Naive thymus-derived CD4-positive, alpha-beta T cell (primary cell): ENCODE measurements at regions not wholly inside any gene's neighbourhood (a gene's known extent, or its start where the extent isn't known, plus 50 kb on each side); places are given as distances from the start of the nearest gene placed in this dataset.

Experiments
- ATAC-seq: fragments of 150-1000 bp; cut with Tn5 transposase; 2 replicates; pipeline ENCODE4 v1.10.0; 2021; ENCODE audit warnings: mild to moderate bottlenecking, moderate library complexity
- CTCF ChIA-PET: fragments of 350-600 bp; sonication (Branson Sonifier 250); formaldehyde crosslinking; loops from one replicate; lab custom pipeline; 2021; ENCODE audit warnings: antibody characterized with exemption; lab: Charles Lee
- POLR2A ChIA-PET: fragments of 350-600 bp; sonication (Branson Sonifier 250); formaldehyde crosslinking; loops from one replicate; lab custom pipeline; 2021; ENCODE audit warnings: antibody characterized with exemption, inconsistent platforms; lab: Charles Lee
- DNase-seq, 9 donors: peaks; one replicate each; pipeline versions ENCODE4 v3.0.0 to v3.0.0-alpha.2; 2020 to 2022; ENCODE audit warnings: mixed read lengths in 1 of 9
- H3K27ac ChIP-seq: one replicate; pipeline ENCODE4 v1.7.0; 2013; ENCODE audit warnings: mild to moderate bottlenecking, low read depth, low read length, moderate library complexity
- H3K27me3 ChIP-seq, 2 donors: one replicate each; pipeline ENCODE4 v1.7.0; 2013; ENCODE audit warnings: low read length in 2 of 2, mild to moderate bottlenecking in 2 of 2, moderate library complexity in 2 of 2; ENCODE audit not compliant: control insufficient read depth in 2 of 2, insufficient read depth in 2 of 2
- H3K36me3 ChIP-seq, 3 experiments: 1 replicate in 2 of 3; 2 replicates in 1 of 3; pipeline ENCODE4 v1.7.0; 2013; ENCODE audit warnings: low read length in 3 of 3, mild to moderate bottlenecking in 3 of 3, moderate library complexity in 1 of 3; ENCODE audit not compliant: insufficient read depth in 3 of 3, control insufficient read depth in 2 of 3
- H3K4me1 ChIP-seq, 2 donors: one replicate each; pipeline ENCODE4 v1.7.0; 2013; ENCODE audit warnings: low read length in 2 of 2, mild to moderate bottlenecking in 2 of 2, moderate library complexity in 1 of 2; ENCODE audit not compliant: control insufficient read depth in 2 of 2, insufficient read depth in 2 of 2
- H3K4me3 ChIP-seq: 2 replicates; pipeline ENCODE4 v1.7.0; 2013; ENCODE audit warnings: mild to moderate bottlenecking, low read length
- H3K9me3 ChIP-seq, 3 experiments: 1 replicate in 2 of 3; 2 replicates in 1 of 3; pipeline ENCODE4 v1.7.0; 2013; ENCODE audit warnings: low read length in 3 of 3; ENCODE audit not compliant: control insufficient read depth in 2 of 3
- H3K27ac Mint-ChIP-seq, 9 donors: one replicate each; pipeline ENCODE4 v1.8.0; 2020 to 2022; ENCODE audit warnings: mixed read lengths in 9 of 9, mild to moderate bottlenecking in 8 of 9, moderate library complexity in 5 of 9, inconsistent platforms in 2 of 9
- H3K27me3 Mint-ChIP-seq, 5 donors: one replicate each; pipeline ENCODE4 v1.8.0; 2021 to 2022; ENCODE audit warnings: mixed read lengths in 5 of 5, mild to moderate bottlenecking in 1 of 5
- H3K36me3 Mint-ChIP-seq, 5 donors: one replicate each; pipeline ENCODE4 v1.8.0; 2020 to 2022; ENCODE audit warnings: mixed read lengths in 5 of 5, mild to moderate bottlenecking in 3 of 5, inconsistent platforms in 1 of 5
- H3K4me1 Mint-ChIP-seq, 7 donors: one replicate each; pipeline ENCODE4 v1.8.0; 2020 to 2022; ENCODE audit warnings: mixed read lengths in 7 of 7, mild to moderate bottlenecking in 3 of 7, inconsistent platforms in 1 of 7
- H3K4me3 Mint-ChIP-seq, 10 donors: one replicate each; pipeline ENCODE4 v1.8.0; 2020 to 2022; ENCODE audit warnings: mild to moderate bottlenecking in 10 of 10, mixed read lengths in 10 of 10, moderate library complexity in 6 of 10, inconsistent platforms in 2 of 10
- H3K9me3 Mint-ChIP-seq, 11 donors: one replicate each; pipeline ENCODE4 v1.8.0; 2020 to 2022; ENCODE audit warnings: mixed read lengths in 11 of 11, mild to moderate bottlenecking in 4 of 11, inconsistent platforms in 1 of 11, moderate library complexity in 1 of 11
- intact Hi-C, 2 donors: fragments of 100-400 bp; cut with micrococcal nuclease; formaldehyde crosslinking; loops; one replicate each; pipeline ENCODE4 v1.15.1; 2023

DNA sequence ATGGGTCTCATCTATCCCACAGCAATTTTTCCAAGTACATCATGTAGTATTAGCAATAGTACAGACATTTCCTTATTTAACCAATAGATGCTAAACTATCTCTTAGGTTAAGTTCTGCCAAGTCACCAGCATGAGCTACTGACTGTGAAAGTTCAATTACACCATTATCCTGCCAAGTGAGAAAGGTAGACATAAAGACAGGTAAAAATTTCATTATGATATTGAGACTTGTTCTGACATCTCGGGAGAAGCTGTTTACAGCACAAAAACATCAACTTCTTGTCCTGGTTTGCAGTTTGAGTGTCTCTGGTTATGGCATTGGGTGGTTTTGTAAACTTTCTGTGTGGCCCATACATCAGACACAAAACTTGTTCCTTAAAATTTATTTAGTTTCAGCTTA is 622.4 kb upstream of the PCDH10 start:
- Histone ChIP-seq H3K4me1 (no peaks in the 10 kb centered on the region), H3K4me3 (no peak overlapping the region), H3K27me3 (no peaks in the 10 kb centered on the region), H3K27ac (no peak overlapping the region), H3K9me3 (no peaks in the 10 kb centered on the region), H3K36me3 (no peaks in the 10 kb centered on the region)
- POLR2A ChIA-PET: no interaction called here
- intact Hi-C loops: no loop called here
- Mint-ChIP-seq H3K27me3 (no peaks in the 10 kb centered on the region), H3K27ac (no peak overlapping the region), H3K36me3 (no peaks in the 10 kb centered on the region), H3K4me1 (no peaks in the 10 kb centered on the region), H3K9me3 (peaks cover 0 to 3% (median 0%) of the 10 kb centered on the region in 11 donors), H3K4me3 (no peak overlapping the region)
- no peak for ATAC-seq
- DNase-seq: no peak
- CTCF ChIA-PET: no interaction called here

GRCh38 chr4:132527817-132528216 is 621.3 kb upstream of the PCDH10 start:
- no peaks in the 10 kb centered on the region for H3K36me3 Mint-ChIP-seq
- intact Hi-C loops: no loop called here
- Histone ChIP-seq H3K4me1 (no peaks in the 10 kb centered on the region), H3K4me3 (no peak overlapping the region), H3K9me3 (no peaks in the 10 kb centered on the region), H3K27me3 (no peaks in the 10 kb centered on the region), H3K27ac (no peak overlapping the region), H3K36me3 (no peaks in the 10 kb centered on the region)
- H3K27ac Mint-ChIP-seq: no peak overlapping the region
- DNase-seq: no peak
- H3K27me3 Mint-ChIP-seq: no peaks in the 10 kb centered on the region
- CTCF ChIA-PET: no interaction called here
- peaks cover 0 to 3% (median 0%) of the 10 kb centered on the region in 11 donors for H3K9me3 Mint-ChIP-seq
- H3K4me1 Mint-ChIP-seq: no peaks in the 10 kb centered on the region
- no peak for ATAC-seq
- H3K4me3 Mint-ChIP-seq: no peak overlapping the region
- POLR2A ChIA-PET: no interaction called here

DNA sequence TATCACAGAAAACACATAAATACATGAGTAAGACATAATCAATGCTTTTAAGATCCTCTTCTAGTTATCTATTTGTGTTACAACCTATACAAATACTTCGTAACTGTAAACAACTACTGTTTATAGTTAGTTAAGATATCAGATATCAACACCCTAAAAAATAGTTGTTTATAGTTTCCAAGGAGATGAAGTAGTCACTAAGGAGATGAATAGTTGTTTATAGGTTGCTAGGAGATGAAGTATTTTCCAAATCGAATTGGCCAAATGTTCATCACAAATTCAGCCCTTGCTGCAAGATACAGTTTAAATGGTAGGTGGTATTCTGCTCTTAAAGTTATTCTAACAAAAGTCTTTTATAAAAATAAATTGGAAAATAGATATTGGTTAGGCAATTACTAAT is 618.2 kb upstream of the PCDH10 start:
- no peak for DNase-seq
- no peaks in the 10 kb centered on the region for H3K4me1 Mint-ChIP-seq

GRCh38 chr4:132540268-132540667 is 608.8 kb upstream of the PCDH10 start:
- H3K27ac ChIP-seq: no peak overlapping the region
- intact Hi-C loops: no loop called here
- no peaks in the 10 kb centered on the region for H3K36me3 ChIP-seq
- no peak for DNase-seq
- no peaks in the 10 kb centered on the region for H3K9me3 ChIP-seq
- no peaks in the 10 kb centered on the region for H3K27me3 ChIP-seq
- H3K4me3 Mint-ChIP-seq: no peak overlapping the region
- ATAC-seq: no peak
- CTCF ChIA-PET: no interaction called here
- H3K27me3 Mint-ChIP-seq: no peaks in the 10 kb centered on the region
- peaks cover 0 to 12% (median 5%) of the 10 kb centered on the region in 11 donors for H3K9me3 Mint-ChIP-seq
- no peaks in the 10 kb centered on the region for H3K4me1 Mint-ChIP-seq
- POLR2A ChIA-PET: no interaction called here
- no peaks in the 10 kb centered on the region for H3K36me3 Mint-ChIP-seq
- H3K4me3 ChIP-seq: no peak overlapping the region
- no peaks in the 10 kb centered on the region for H3K4me1 ChIP-seq
- H3K27ac Mint-ChIP-seq: no peak overlapping the region

More for the DNA sequence above, 618.2 kb upstream of the PCDH10 start:
- ChIA-PET CTCF (no interaction called here), POLR2A (no interaction called here)
- no peaks in the 10 kb centered on the region for H3K4me1 ChIP-seq
- no peak overlapping the region for H3K27ac Mint-ChIP-seq
- H3K27me3 ChIP-seq: no peaks in the 10 kb centered on the region
- intact Hi-C loops: no loop called here
- H3K4me3 Mint-ChIP-seq: no peak overlapping the region
- no peak overlapping the region for H3K27ac ChIP-seq
- no peak overlapping the region for H3K4me3 ChIP-seq
- no peak for ATAC-seq
- peaks cover 0 to 2% (median 0%) of the 10 kb centered on the region in 11 donors for H3K9me3 Mint-ChIP-seq
- H3K36me3 Mint-ChIP-seq: no peaks in the 10 kb centered on the region
- no peaks in the 10 kb centered on the region for H3K9me3 ChIP-seq
- no peaks in the 10 kb centered on the region for H3K36me3 ChIP-seq
- H3K27me3 Mint-ChIP-seq: no peaks in the 10 kb centered on the region

- Histone ChIP-seq H3K4me1 (no peaks in the 10 kb centered on the region), H3K9me3 (no peaks in the 10 kb centered on the region), H3K27ac (no peak overlapping the region), H3K27me3 (no peaks in the 10 kb centered on the region), H3K36me3 (no peaks in the 10 kb centered on the region), H3K4me3 (no peak overlapping the region)
- Mint-ChIP-seq H3K27ac (no peak overlapping the region), H3K27me3 (no peaks in the 10 kb centered on the region), H3K4me3 (no peak overlapping the region), H3K36me3 (no peaks in the 10 kb centered on the region), H3K9me3 (peaks cover 0 to 12% (median 5%) of the 10 kb centered on the region in 11 donors), H3K4me1 (no peaks in the 10 kb centered on the region)
- ChIA-PET POLR2A (no interaction called here), CTCF (no interaction called here)
- DNase-seq (no peak), ATAC-seq (no peak)
- intact Hi-C loops: no loop called here
Measured at GRCh38 chr4:132540797-132541196, 608.3 kb upstream of the PCDH10 start.

DNA sequence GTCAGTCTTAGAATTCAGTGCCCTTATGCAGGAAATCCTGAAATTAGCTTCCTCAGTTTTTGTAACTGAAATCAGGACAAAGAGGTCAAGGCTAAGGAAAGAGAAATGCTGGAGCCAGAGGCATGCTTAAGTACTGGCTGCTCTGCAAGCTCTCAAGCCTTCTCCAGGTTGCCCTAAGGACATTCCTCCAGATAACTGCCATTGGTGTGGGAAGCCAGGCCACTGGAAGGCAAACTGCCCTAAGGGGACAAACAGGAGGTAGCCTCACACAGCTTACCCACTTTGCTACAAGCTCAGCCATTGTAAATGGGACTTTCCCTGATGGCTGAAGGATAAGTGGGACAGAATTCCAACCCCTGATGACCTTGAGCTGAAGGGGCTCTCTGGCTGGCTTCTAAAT is 606.9 kb upstream of the PCDH10 start:
- intact Hi-C loops: no loop called here
- Histone ChIP-seq H3K9me3 (no peaks in the 10 kb centered on the region), H3K4me3 (no peak overlapping the region), H3K4me1 (no peaks in the 10 kb centered on the region), H3K27me3 (no peaks in the 10 kb centered on the region), H3K27ac (no peak overlapping the region), H3K36me3 (no peaks in the 10 kb centered on the region)
- Mint-ChIP-seq H3K36me3 (no peaks in the 10 kb centered on the region), H3K4me1 (no peaks in the 10 kb centered on the region), H3K4me3 (no peak overlapping the region), H3K27ac (no peak overlapping the region), H3K9me3 (peaks cover 0 to 15% (median 6%) of the 10 kb centered on the region in 11 donors), H3K27me3 (no peaks in the 10 kb centered on the region)
- ChIA-PET CTCF (no interaction called here), POLR2A (no interaction called here)
- no peak for ATAC-seq
- DNase-seq: no peak

- ChIA-PET POLR2A (no interaction called here), CTCF (no interaction called here)
- Histone ChIP-seq H3K4me3 (no peak overlapping the region), H3K27me3 (no peaks in the 10 kb centered on the region), H3K27ac (no peak overlapping the region), H3K36me3 (no peaks in the 10 kb centered on the region), H3K4me1 (no peaks in the 10 kb centered on the region), H3K9me3 (peaks cover 0 to 3% (median 0%) of the 10 kb centered on the region in 3 experiments)
- H3K36me3 Mint-ChIP-seq: no peaks in the 10 kb centered on the region
- DNase-seq (no peak), ATAC-seq (no peak)
- H3K4me1 Mint-ChIP-seq: no peaks in the 10 kb centered on the region
- intact Hi-C loops: no loop called here
- H3K27me3 Mint-ChIP-seq: no peaks in the 10 kb centered on the region
- no peak overlapping the region for H3K27ac Mint-ChIP-seq
- H3K9me3 Mint-ChIP-seq: peaks cover 0 to 12% (median 0%) of the 10 kb centered on the region in 11 donors
- H3K4me3 Mint-ChIP-seq: no peak overlapping the region
Measured at GRCh38 chr4:132548463-132548862, 600.6 kb upstream of the PCDH10 start.
